Activated CD4-positive, alpha-beta T cell treated with anti-CD3 and anti-CD28 coated beads, Interleukin-2, amount 50 U/mL, for 48 hours (primary cell): ENCODE measurements at regions not wholly inside any gene's neighbourhood (a gene's known extent, or its start where the extent isn't known, plus 50 kb on each side); places are given as distances from the start of the nearest gene placed in this dataset.
"Not testable (repeated sequence)": the region's sequence is repeated elsewhere in the genome, so short reads cannot be mapped to it uniquely, and the experiment has no call there.

Source experiments
- DNase-seq, 2 experiments: peaks; one replicate each; pipeline ENCODE4 v3.0.0-alpha.2; 2020

DNA sequence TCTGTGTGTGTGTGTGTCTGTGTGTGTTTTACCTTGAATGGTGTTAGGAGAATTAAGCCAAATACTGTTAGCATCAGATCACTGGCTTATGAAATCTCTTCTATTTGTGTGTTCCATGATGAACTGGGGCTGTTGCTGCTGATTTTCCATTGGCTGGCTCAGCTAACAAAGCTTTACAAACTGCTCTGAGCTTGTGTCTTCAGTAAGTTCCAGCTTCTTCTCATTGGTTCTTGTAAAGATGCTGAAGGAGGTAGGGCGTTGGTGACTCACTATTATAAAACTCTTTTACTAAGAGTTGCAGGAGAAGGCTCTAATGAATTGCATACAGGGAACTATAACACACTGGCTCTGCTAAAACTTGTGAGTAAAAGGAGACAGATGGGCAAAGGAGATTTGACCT is 136.4 kb upstream of the PRKCQ start:
- DNase-seq, result no peak

DNA sequence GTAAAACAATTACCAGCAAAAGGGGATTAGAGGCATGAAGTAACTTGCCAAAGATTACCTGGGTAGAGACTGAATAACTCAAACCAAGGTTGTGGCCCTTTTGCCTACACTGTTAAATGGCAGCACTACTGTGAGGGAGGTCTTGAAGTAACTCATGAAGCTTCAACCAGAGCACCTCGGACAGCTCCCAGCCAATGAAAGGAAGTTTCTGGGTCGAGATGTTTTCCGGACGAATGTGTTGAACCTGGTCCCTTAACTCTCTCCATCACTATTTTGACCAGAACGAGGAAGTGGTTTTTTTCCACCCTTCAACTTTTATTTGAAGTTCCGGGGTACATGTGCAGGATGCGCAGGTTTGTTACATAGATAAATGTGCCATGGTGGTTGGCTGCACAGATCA is 133.6 kb upstream of the PRKCQ start:
- no peak for DNase-seq

- DNase-seq, result no peak
Measured at GRCh38 chr10:6713120-6713519, 133.0 kb upstream of the PRKCQ start.

DNA sequence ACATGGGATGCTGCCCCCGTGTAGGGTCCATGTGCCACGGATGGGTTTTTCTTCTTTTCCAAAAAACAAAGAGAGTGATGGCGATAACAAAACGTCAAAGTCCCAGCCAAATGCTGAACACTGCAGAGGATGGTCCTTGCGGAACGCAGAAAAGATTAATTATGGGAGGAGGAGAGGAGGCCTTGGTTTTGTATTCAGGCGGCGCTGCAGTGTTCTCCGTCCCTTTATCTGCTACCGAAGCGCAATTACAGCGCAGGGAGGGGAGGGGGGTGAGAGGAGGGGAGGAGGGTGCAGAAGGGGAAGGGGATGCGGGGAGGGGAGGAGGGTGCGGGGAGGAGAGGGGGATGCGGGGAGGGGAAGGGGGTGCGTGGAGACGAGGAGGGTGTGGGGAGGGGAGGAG is 131.8 kb upstream of the PRKCQ start:
- no peak for DNase-seq

GRCh38 chr10:6711408-6711841 is 131.3 kb upstream of the PRKCQ start:
- no peak for DNase-seq

DNA sequence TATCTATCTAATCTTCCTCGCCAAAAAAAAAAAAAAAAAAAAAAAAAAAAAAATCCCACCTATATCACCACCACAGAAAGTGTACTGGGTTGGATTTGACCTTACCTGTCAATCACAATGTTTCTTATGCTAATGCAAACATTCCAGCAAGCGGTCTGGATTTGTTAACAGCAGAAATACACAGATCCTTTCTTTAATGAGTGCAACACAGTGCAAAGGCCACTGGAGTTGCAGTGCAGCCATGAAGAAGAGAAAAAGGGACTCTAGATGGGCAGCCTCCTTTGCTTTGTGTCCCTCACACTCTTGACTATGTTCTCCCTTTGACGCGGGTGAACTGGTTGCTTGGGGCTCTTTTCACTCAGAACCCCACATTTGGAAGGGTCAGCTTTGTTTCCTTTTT is 127.3 kb upstream of the PRKCQ start:
- DNase-seq, result no peak

DNA sequence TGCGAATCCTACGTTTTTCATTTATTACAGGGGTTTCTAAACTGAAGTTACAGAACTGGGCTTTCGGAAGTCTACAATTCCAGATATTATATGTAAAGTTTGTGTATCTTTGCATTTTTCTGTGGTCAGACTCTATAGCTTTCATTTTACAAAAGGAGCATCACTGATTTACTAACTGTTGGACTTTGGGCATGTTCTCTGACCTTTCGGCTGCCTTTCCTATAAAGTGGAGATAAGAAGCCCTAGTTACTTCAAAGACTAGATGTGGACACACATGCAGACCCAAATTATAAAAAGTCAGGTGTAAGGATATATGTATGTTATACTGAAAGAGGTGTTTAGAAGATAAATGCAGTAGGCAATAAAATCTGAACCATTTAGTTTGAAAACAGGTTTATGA is 126.6 kb upstream of the PRKCQ start:
- no peak for DNase-seq

DNA sequence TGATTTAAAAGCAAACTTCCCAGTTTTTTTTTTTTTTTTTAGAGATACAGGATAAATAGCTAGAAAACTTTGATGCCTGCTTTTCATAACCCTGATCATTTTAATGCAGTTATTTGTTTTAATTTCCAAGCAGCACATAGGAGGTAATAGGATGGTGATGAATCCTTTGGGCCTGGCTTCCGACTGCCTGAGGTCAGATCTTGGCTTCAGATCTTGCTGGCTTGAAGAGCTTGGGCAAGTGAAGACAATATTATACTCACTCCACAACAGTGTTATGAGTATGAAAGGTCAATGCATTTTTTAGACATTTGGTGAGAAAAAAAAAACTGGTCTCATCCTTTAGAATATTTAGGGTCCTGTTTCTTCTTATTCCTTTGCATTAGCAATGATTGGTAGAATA is 124.8 kb upstream of the PRKCQ start:
- no peak for DNase-seq

DNA sequence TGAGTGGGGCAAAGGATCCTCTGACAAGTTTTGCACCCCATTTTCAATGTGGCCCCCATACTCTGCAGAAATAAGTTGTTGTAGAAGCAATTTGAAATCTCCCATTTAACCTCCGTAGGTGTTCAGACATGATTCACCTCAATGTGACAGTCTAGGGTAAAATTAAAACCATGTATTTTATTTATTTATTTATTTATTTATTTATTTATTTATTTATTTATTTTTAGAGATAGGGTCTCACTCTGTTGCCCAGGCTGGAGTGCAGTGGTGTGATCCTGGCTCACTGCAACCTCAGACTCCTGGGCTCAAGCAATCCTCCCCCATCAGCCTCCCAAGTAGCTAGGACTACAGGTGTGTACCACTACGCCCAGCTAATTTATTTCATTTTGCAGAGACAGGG is 122.8 kb upstream of the PRKCQ start:
- DNase-seq, result not testable (repeated sequence)

- no peak for DNase-seq
Measured at GRCh38 chr10:6702030-6702429, 122.0 kb upstream of the PRKCQ start.

DNA sequence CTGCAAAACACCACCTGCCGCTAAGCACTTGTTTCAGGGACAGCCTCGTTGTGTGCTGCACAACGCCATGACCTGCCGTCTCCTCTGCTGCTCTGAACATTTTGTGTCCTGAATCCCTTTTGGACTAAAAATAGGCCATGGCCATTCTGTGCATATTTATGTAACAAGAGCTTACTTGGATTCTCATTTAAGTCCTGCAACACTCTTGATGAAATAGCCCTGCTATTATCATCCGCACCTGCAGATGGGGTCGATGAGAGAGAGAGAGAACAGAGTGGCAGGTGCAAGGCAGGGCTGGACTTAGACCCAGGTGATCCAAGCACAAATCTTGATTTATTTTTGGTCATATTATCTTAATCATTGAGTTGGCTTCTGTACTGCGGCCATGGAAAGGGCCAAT is 121.2 kb upstream of the PRKCQ start:
- peak in 1 of 2 experiments; percentile 4 for DNase-seq

DNA sequence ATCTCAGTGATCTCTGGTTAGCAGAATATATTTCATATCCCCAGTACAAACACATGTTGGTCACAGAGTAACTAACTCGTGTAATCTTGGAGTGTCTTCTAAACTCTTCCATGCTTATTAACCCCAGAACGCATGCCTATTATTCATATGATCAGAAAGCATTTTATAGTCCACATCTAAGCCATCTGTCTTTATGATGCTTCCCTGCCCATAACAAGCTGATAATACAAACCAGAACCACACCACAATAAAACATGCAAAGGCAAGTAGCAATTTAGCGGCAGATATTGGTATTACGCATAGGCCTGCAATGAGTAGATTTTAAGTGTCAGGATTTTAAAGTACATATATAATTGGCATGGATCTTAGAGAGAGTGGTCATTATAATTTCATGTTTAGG is 120.0 kb upstream of the PRKCQ start:
- DNase-seq, result no peak

- no peak for DNase-seq
Measured at GRCh38 chr10:6699336-6699735, 119.3 kb upstream of the PRKCQ start.

GRCh38 chr10:6695519-6695918 is 115.4 kb upstream of the PRKCQ start:
- DNase-seq, result no peak

- DNase-seq, result peak in 1 of 2 experiments; percentile 7
Measured at GRCh38 chr10:6694447-6695140, 114.5 kb upstream of the PRKCQ start.

DNA sequence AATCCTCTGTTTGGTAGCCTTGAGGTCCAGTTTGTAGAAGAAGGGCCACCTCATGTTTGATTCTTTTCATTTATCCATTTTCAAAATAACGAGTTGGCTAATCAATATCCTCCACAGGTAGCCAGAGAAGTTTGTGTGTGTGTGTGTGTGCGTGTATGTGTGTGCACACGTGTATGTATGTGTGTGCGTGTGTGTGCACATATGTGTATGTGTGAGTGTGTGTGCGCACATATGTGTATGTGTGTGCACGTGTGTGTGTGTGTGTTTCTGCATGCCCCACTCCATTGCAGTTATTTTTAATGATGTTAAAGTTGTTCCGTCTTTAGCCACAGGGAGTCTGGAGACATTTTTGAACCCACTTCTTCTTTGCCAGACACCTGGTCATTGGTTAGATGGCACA is 112.8 kb upstream of the PRKCQ start:
- DNase-seq, result no peak

GRCh38 chr10:6692103-6692502 is 112.0 kb upstream of the PRKCQ start:
- DNase-seq, result no peak

DNA sequence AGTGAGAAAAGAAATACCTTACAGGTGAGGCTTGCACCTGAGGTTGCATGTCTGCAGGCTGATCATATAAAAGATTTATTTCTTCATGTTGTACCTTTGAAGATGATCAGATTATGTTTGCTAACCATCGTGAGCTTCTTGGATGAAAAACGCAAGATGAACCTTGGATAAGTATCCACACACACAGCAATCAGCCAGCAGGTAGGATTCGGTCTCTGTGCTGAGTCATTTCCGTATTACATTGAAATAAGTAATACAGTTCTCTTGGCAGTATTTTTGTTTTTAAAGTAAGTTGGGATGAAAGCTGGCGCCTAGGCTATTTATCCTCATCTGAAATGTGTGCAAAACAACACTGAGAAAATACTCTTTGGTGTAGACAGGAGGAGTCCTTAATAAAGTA is 109.0 kb upstream of the PRKCQ start:
- DNase-seq, result no peak

GRCh38 chr10:6680735-6681134 is 100.7 kb upstream of the PRKCQ start:
- DNase-seq, result no peak

DNA sequence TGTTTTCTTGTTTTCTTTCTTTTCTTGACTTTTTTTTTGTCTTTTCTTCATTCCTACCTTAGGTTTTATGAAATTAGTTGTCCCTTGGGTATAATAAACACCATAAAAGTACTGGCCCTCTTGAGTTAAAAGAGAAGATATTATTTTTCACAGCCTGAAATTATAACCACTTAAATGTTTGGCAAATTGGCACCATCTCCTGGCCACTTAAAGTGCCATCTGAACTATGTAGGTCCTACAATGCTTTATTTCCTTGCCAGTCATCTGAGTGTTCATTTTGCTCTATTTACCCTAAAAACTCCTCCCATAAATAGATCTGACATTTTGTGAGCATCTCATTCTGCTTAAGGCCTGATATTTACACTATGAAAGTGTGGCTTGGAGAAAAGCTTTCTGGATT is 98.9 kb upstream of the PRKCQ start:
- DNase-seq, result no peak

GRCh38 chr10:6678211-6678803 is 98.2 kb upstream of the PRKCQ start:
- peak; percentile 66 to 73 for DNase-seq

DNA sequence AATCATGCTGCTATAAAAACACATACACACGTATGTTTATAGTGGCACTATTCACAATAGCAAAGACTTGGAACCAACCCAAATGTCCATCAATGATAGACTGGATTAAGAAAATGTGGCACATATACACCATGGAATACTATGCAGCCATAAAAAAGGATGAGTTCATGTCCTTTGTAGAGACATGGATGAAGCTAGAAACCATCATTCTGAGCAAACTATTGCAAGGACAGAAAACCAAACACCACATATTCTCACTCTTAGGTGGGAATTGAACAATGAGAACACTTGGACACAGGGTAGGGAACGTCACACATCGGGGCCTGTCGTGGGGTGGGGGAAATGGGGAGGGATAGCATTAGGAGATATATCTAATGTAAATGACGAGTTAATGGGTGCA is 97.1 kb upstream of the PRKCQ start:
- not testable (repeated sequence) for DNase-seq

DNA sequence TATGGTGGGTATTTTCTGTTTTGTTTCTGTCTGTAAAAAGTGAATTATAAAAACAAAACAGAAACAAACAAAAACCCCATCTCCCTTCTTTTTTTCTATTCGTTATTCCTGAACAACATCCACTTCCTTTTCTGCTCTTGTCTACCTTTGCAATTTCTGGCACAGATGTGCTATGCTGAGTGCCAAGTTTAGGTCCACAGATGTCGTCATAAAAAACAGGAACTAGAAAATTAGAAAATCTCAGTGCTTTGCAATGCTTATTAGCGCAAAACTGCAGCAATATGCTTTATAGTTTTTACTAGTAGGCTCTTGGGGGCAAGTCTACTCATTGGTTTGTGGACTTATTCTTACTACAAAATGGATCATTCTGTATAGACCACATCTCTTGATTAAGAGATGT is 94.2 kb upstream of the PRKCQ start:
- DNase-seq, result no peak

DNA sequence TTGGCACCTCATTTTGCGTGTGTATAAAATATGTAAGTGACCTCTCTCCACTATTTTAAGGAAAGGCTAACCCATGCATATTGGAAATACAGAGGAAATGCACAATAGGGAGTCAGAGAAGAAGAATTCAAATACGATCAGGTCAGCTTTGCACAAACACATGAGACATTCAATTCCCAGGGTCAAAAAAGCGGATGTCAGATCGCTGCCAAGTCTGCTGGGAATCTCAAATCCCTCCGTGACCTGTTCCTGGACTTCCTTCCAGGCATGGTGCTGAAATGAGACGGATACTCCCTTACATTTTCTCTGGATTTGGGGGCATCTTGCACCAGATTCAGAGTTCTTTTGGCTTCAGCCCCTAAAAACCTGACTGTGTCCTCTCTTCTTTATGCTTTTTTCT is 91.9 kb upstream of the PRKCQ start:
- no peak for DNase-seq

GRCh38 chr10:6669269-6669859 is 89.3 kb upstream of the PRKCQ start:
- DNase-seq, result no peak
